ENCODE measurements at regions not wholly inside any gene's neighbourhood (a gene's known extent, or its start where the extent isn't known, plus 50 kb on each side); places are given as distances from the start of the nearest gene placed in this dataset.

GRCh38 chr11:80687941-80688340 is 1247.1 kb upstream of the TENM4 start:
- TF ChIP-seq CTCF (IDR thresholded peaks at IDR 0.05; ENCODE audit: unreplicated experiment): no peak
- ChIA-PET POLR2A (no interaction called here), CTCF (interaction anchor here (0.5 to 0.7 kb wide), 2 partner anchors 311 to 1227 kb away, joined by 3 read pairs; no protein-coding TSS in a partner anchor)
- intact Hi-C loops (cut with micrococcal nuclease): no loop called here
- Mint-ChIP-seq H3K4me1 (ENCODE audit: insufficient read depth, unreplicated experiment) (no peaks in the 10 kb centered on the region), H3K9me3 (ENCODE audit: unreplicated experiment) (no peaks in the 10 kb centered on the region), H3K36me3 (ENCODE audit: insufficient read depth, unreplicated experiment) (no peaks in the 10 kb centered on the region), H3K27me3 (ENCODE audit: insufficient read depth, unreplicated experiment) (no peaks in the 10 kb centered on the region), H3K27ac (ENCODE audit: low read depth, unreplicated experiment) (no peak overlapping the region), H3K4me3 (ENCODE audit: unreplicated experiment) (no peak overlapping the region)
- no peak for DNase-seq (ENCODE audit: unreplicated experiment)
- no TSS peak for BruUV-seq (replicated peaks)

- H3K4me1 Mint-ChIP-seq (ENCODE audit: insufficient read depth, unreplicated experiment): no peaks in the 10 kb centered on the region
- BruUV-seq (replicated peaks): no TSS peak
- no peaks in the 10 kb centered on the region for H3K9me3 Mint-ChIP-seq (ENCODE audit: unreplicated experiment)
- H3K4me3 Mint-ChIP-seq (ENCODE audit: unreplicated experiment): no peak overlapping the region
- no peaks in the 10 kb centered on the region for H3K27me3 Mint-ChIP-seq (ENCODE audit: insufficient read depth, unreplicated experiment)
- intact Hi-C loops (cut with micrococcal nuclease): no loop called here
- no peaks in the 10 kb centered on the region for H3K36me3 Mint-ChIP-seq (ENCODE audit: insufficient read depth, unreplicated experiment)
- ChIA-PET CTCF (no interaction called here), POLR2A (no interaction called here)
- DNase-seq (ENCODE audit: unreplicated experiment): no peak
- no peak for TF ChIP-seq CTCF (IDR thresholded peaks at IDR 0.05; ENCODE audit: unreplicated experiment)
- H3K27ac Mint-ChIP-seq (ENCODE audit: low read depth, unreplicated experiment): no peak overlapping the region
These were observed 1246.1 kb upstream of the TENM4 start for GRCh38 chr11:80686889-80687288.

GRCh38 chr11:80673566-80673965 is 1232.7 kb upstream of the TENM4 start:
- H3K4me1 Mint-ChIP-seq (ENCODE audit: insufficient read depth, unreplicated experiment): no peaks in the 10 kb centered on the region
- intact Hi-C loops (cut with micrococcal nuclease): no loop called here
- H3K9me3 Mint-ChIP-seq (ENCODE audit: unreplicated experiment): peaks cover 1% of the 10 kb centered on the region
- BruUV-seq (replicated peaks): no TSS peak
- H3K27ac Mint-ChIP-seq (ENCODE audit: low read depth, unreplicated experiment): no peak overlapping the region
- no peaks in the 10 kb centered on the region for H3K36me3 Mint-ChIP-seq (ENCODE audit: insufficient read depth, unreplicated experiment)
- CTCF ChIA-PET: no interaction called here
- no peak for DNase-seq (ENCODE audit: unreplicated experiment)
- no peak for TF ChIP-seq CTCF (IDR thresholded peaks at IDR 0.05; ENCODE audit: unreplicated experiment)
- H3K4me3 Mint-ChIP-seq (ENCODE audit: unreplicated experiment): no peak overlapping the region
- POLR2A ChIA-PET: no interaction called here
- no peaks in the 10 kb centered on the region for H3K27me3 Mint-ChIP-seq (ENCODE audit: insufficient read depth, unreplicated experiment)

GRCh38 chr11:80669620-80670019 is 1228.8 kb upstream of the TENM4 start:
- H3K27ac Mint-ChIP-seq (ENCODE audit: low read depth, unreplicated experiment): no peak overlapping the region
- H3K4me3 Mint-ChIP-seq (ENCODE audit: unreplicated experiment): no peak overlapping the region
- BruUV-seq (replicated peaks): no TSS peak
- no peaks in the 10 kb centered on the region for H3K36me3 Mint-ChIP-seq (ENCODE audit: insufficient read depth, unreplicated experiment)
- CTCF ChIA-PET: no interaction called here
- intact Hi-C loops (cut with micrococcal nuclease): no loop called here
- no peaks in the 10 kb centered on the region for H3K4me1 Mint-ChIP-seq (ENCODE audit: insufficient read depth, unreplicated experiment)
- POLR2A ChIA-PET: no interaction called here
- no peak for DNase-seq (ENCODE audit: unreplicated experiment)
- H3K9me3 Mint-ChIP-seq (ENCODE audit: unreplicated experiment): no peaks in the 10 kb centered on the region
- H3K27me3 Mint-ChIP-seq (ENCODE audit: insufficient read depth, unreplicated experiment): no peaks in the 10 kb centered on the region
- TF ChIP-seq CTCF (IDR thresholded peaks at IDR 0.05; ENCODE audit: unreplicated experiment): no peak

Measured in MCF 10A (cell line).